Neuronal stem cell (in vitro differentiated cells): ENCODE measurements at regions not wholly inside any gene's neighbourhood (a gene's known extent, or its start where the extent isn't known, plus 50 kb on each side); places are given as distances from the start of the nearest gene placed in this dataset.
"Not testable (repeated sequence)": the region's sequence is repeated elsewhere in the genome, so short reads cannot be mapped to it uniquely, and the experiment has no call there.

Experiments
- DNase-seq: peaks from one replicate; pipeline ENCODE4 v3.0.0-alpha.2; 2013; ENCODE audit warnings: low spot score
- H2AFZ ChIP-seq: one replicate; pipeline ENCODE4 v1.6.1; 2013; ENCODE audit warnings: mild to moderate bottlenecking, low read length, inconsistent platforms
- H2AK5ac ChIP-seq: 2 replicates; pipeline ENCODE4 v1.6.1; 2013; ENCODE audit warnings: low read depth, mild to moderate bottlenecking, inconsistent platforms, low read length, moderate library complexity, mixed read lengths
- H2BK120ac ChIP-seq: 2 replicates; pipeline ENCODE4 v1.6.1; 2013; ENCODE audit warnings: low read depth, mild to moderate bottlenecking, inconsistent platforms, low read length, moderate library complexity, mixed read lengths
- H2BK12ac ChIP-seq: one replicate; pipeline ENCODE4 v1.6.1; 2013; ENCODE audit warnings: low read length, inconsistent platforms
- H2BK15ac ChIP-seq: 2 replicates; pipeline ENCODE4 v1.6.1; 2013; ENCODE audit warnings: mild to moderate bottlenecking, low read length, inconsistent platforms, mixed read lengths
- H2BK5ac ChIP-seq: one replicate; pipeline ENCODE4 v1.6.1; 2013; ENCODE audit warnings: inconsistent platforms, mild to moderate bottlenecking, low read length, moderate library complexity
- H3K14ac ChIP-seq: one replicate; pipeline ENCODE4 v1.6.1; 2013; ENCODE audit warnings: low read length, inconsistent platforms
- H3K18ac ChIP-seq: 2 replicates; pipeline ENCODE4 v1.6.1; 2013; ENCODE audit warnings: low read length, inconsistent platforms
- H3K23ac ChIP-seq: 2 replicates; pipeline ENCODE4 v1.6.1; 2013; ENCODE audit warnings: low read depth, mild to moderate bottlenecking, mixed read lengths, low read length, inconsistent platforms; ENCODE audit not compliant: poor library complexity
- H3K27ac ChIP-seq: replicated peaks from 3 replicates; pipeline ENCODE4 v1.5.1; 2013; ENCODE audit warnings: low read length, inconsistent platforms
- H3K27me3 ChIP-seq, 3 experiments: 2 replicates each; pipeline ENCODE4 v1.6.1; 2013; ENCODE audit warnings: low read length in 3 of 3, mild to moderate bottlenecking in 2 of 3, inconsistent platforms in 1 of 3, low read depth in 1 of 3, mixed read lengths in 1 of 3, moderate library complexity in 1 of 3; ENCODE audit not compliant: control insufficient read depth in 3 of 3, insufficient read depth in 3 of 3
- H3K36me3 ChIP-seq, 2 donors: replicated peaks in 1 of 2; 2 replicates each; pipeline ENCODE4 v1.6.1; 2013; ENCODE audit warnings: low read length in 2 of 2; ENCODE audit not compliant: control insufficient read depth in 2 of 2, insufficient read depth in 2 of 2
- H3K4ac ChIP-seq: 2 replicates; pipeline ENCODE4 v1.6.1; 2013; ENCODE audit warnings: inconsistent platforms, mild to moderate bottlenecking, low read length, moderate library complexity
- H3K4me1 ChIP-seq, 2 donors: 1 replicate in 1 of 2; 2 replicates in 1 of 2; pipeline ENCODE4 v1.6.1; 2013; ENCODE audit warnings: low read length in 2 of 2, low read depth in 1 of 2; ENCODE audit not compliant: control insufficient read depth in 2 of 2, insufficient read depth in 1 of 2
- H3K4me2 ChIP-seq: one replicate; pipeline ENCODE4 v1.6.1; 2013; ENCODE audit warnings: mild to moderate bottlenecking, low read length, inconsistent platforms; ENCODE audit not compliant: insufficient read depth, poor library complexity, severe bottlenecking
- H3K4me3 ChIP-seq, 2 donors: 2 replicates each; pipeline ENCODE4 v1.5.1; 2013; ENCODE audit warnings: low read length in 2 of 2, mild to moderate bottlenecking in 2 of 2, inconsistent platforms in 1 of 2, moderate library complexity in 1 of 2
- H3K79me1 ChIP-seq: one replicate; pipeline ENCODE4 v1.6.1; 2013; ENCODE audit warnings: low read depth, mild to moderate bottlenecking, inconsistent platforms, low read length, moderate library complexity
- H3K9ac ChIP-seq: one replicate; pipeline ENCODE4 v1.6.1; 2013; ENCODE audit warnings: mild to moderate bottlenecking, low read depth, low read length, inconsistent platforms; ENCODE audit not compliant: poor library complexity
- H3K9me3 ChIP-seq, 2 donors: replicated peaks in 1 of 2; 2 replicates each; pipeline versions ENCODE3 to v1.6.1; 2013; ENCODE audit warnings: low read length in 2 of 2, mild to moderate bottlenecking in 2 of 2, inconsistent platforms in 1 of 2, low read depth in 1 of 2, mixed read lengths in 1 of 2, moderate library complexity in 1 of 2; ENCODE audit not compliant: control insufficient read depth in 2 of 2, insufficient read depth in 1 of 2
- H4K8ac ChIP-seq: one replicate; pipeline ENCODE4 v1.6.1; 2013; ENCODE audit warnings: low read depth, mild to moderate bottlenecking, inconsistent platforms, low read length, moderate library complexity
- H4K91ac ChIP-seq: one replicate; pipeline ENCODE4 v1.6.1; 2013; ENCODE audit warnings: low read length, low read depth, mild to moderate bottlenecking, inconsistent platforms; ENCODE audit not compliant: poor library complexity
- WGBS, 2 donors: extraction: QIAGEN DNeasy Blood & Tissue Kit; methylation state at CpG; one replicate each; pipeline ENCODE4 v1.1.7; 2013; ENCODE audit warnings: missing lambda C conversion rate in 2 of 2, mixed read lengths in 1 of 2; ENCODE audit not compliant: insufficient read length in 2 of 2, insufficient replicate concordance in 1 of 2; ENCODE audit errors: extremely low coverage in 2 of 2; 5-methylcytosine and 5-hydroxymethylcytosine counted together

DNA sequence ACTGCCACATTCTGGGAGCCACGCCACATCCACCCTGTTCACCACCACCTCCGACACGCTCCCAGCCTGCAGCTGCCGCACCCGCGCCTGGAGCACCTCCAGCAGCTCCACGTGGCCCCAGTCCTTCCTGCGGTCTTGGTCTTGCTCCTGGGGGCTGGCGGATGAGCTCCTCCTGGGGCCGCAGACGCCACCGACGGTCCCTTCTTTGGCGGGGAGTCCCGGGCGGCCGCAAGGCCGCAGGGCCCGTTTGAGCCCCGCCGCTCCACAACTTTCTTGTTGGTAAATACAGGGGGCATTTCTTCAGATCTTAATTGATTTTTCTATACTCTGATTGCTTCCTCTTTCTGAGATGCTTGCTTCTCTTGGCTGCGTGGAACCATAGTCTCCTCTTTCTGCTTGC is 75.3 kb upstream of the MED13 start:
- Histone ChIP-seq H3K23ac (no peak overlapping the region), H3K4me3 (no peak overlapping the region), H4K91ac (no peak overlapping the region), H3K9ac (no peak overlapping the region), H4K8ac (no peak overlapping the region), H3K36me3 (no peaks in the 10 kb centered on the region), H2BK12ac (no peak overlapping the region), H3K14ac (no peak overlapping the region), H2AK5ac (no peak overlapping the region), H3K4me2 (no peak overlapping the region), H2BK5ac (no peak overlapping the region), H2BK15ac (no peak overlapping the region), H3K9me3 (no peaks in the 10 kb centered on the region), H3K27me3 (no peaks in the 10 kb centered on the region), H2AFZ (peak overlapping the region; percentile 61), H3K79me1 (no peaks in the 10 kb centered on the region), H3K4ac (no peak overlapping the region), H3K18ac (peak overlapping the region; percentile 57), H2BK120ac (no peak overlapping the region), H3K4me1 (peaks cover 0 to 2% of the 10 kb centered on the region in 2 donors), H3K27ac (no peak overlapping the region)
- DNase-seq, result no peak
- WGBS, 2 donors, result no CpG with 5 or more reads among the region's 22 CpGs

DNA sequence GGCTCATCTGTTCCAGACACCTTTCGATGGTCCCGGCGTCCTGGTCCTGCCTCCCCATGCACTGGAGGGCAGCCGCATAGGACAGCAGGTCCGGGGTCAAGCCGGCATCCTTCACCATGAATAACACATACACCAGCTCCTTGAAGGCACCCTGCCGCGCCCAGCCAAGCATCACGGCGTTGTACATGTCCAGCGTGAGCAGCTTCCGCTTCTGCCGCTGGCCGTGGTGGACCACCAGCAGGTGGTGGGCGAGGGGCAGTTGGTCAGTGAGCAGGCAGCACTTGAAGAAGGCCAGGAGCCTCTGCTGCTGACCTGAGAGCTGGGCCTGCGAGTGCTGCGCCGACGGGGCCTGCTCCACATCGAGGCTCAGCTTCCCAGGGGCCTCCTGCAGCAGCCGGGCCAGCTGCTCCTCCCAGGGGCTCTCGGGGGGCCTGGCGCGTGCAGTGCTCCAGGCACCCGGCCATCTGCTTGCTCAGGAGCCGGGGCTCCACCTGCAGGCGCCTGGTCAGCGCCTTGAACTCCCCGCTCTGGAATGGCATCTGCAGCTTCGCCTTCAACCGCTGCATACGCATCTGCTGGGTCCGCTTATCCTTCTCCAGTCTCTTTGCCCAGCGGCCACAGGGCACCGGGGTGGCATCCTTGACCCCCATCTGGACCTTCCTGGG is 74.7 kb upstream of the MED13 start:
- not testable (repeated sequence) for H2BK15ac ChIP-seq, H4K8ac ChIP-seq, H3K79me1 ChIP-seq, H3K36me3 ChIP-seq, H2AFZ ChIP-seq, H2BK120ac ChIP-seq, H2AK5ac ChIP-seq, H3K27ac ChIP-seq, H3K14ac ChIP-seq, H3K4me1 ChIP-seq, H2BK12ac ChIP-seq, H3K4me2 ChIP-seq, H3K4me3 ChIP-seq, H3K9me3 ChIP-seq, H3K4ac ChIP-seq, H4K91ac ChIP-seq, H3K23ac ChIP-seq, H3K27me3 ChIP-seq, DNase-seq, H3K9ac ChIP-seq, H2BK5ac ChIP-seq
- WGBS, 2 donors, result no CpG with 5 or more reads among the region's 35 CpGs
- peak overlapping the region; percentile 57 for H3K18ac ChIP-seq

DNA sequence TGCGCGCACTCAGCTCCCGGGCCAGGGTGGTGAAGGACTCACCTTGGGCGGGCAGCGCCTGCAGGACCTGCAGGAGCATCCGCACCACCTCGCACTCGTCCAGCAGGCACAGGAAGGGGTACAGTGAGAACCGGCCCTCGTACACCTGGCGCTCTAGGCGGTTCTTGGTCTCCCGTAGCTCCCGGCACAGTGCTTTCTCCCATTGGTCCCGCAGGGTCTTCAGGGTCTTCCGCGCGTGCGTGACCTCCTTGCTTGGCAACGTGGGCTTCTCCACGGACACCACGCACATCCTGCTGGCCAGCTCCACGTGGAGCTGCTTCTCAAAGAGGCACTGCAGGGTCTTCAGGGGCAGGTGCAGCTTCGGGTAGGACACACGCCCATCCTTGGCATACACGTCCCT is 74.1 kb upstream of the MED13 start:
- H4K91ac ChIP-seq, result no peak overlapping the region
- H3K9me3 ChIP-seq, result no peaks in the 10 kb centered on the region
- H2BK15ac ChIP-seq, result no peak overlapping the region
- H2BK12ac ChIP-seq, result no peak overlapping the region
- H3K4me3 ChIP-seq, result no peak overlapping the region
- no peak overlapping the region for H2AK5ac ChIP-seq
- WGBS, 2 donors, result no CpG with 5 or more reads among the region's 26 CpGs
- no peak overlapping the region for H3K4me2 ChIP-seq
- H2AFZ ChIP-seq, result no peak overlapping the region
- H3K4ac ChIP-seq, result no peak overlapping the region
- H3K9ac ChIP-seq, result no peak overlapping the region
- peak overlapping the region; percentile 92 for H4K8ac ChIP-seq
- H3K27me3 ChIP-seq, result no peaks in the 10 kb centered on the region
- no peaks in the 10 kb centered on the region for H3K36me3 ChIP-seq
- H3K4me1 ChIP-seq, result peaks cover 0 to 2% of the 10 kb centered on the region in 2 donors
- DNase-seq, result no peak
- no peak overlapping the region for H3K14ac ChIP-seq
- no peak overlapping the region for H2BK120ac ChIP-seq
- no peak overlapping the region for H3K23ac ChIP-seq
- no peak overlapping the region for H2BK5ac ChIP-seq
- H3K27ac ChIP-seq, result no peak overlapping the region
- H3K79me1 ChIP-seq, result no peaks in the 10 kb centered on the region
- H3K18ac ChIP-seq, result peak overlapping the region; percentile 57

DNA sequence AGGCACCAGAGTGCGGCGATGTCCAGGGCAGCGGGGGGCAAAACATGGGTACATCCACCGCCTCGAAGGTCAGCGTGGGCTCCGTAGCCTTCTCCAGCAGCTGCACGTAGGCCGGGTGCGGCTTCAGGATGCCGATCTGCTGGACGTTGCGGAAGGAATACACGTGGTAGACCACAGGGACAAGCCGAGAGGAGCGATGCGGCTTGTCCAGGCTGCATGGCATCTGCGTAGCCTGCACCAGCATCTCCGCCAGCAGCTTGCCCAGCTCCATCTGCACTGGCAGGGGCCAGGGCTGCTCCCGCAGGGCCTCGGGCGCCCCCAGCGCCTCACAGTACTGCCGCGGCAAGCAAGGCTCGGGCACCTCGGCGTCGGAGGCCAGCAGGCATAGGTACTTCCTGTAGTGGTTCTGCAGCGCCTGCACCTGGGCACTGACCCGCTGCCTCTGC is 73.6 kb upstream of the MED13 start:
- not testable (repeated sequence) for H2BK5ac ChIP-seq, H2AFZ ChIP-seq, H3K9me3 ChIP-seq, H3K23ac ChIP-seq, H3K14ac ChIP-seq, H4K91ac ChIP-seq, H3K79me1 ChIP-seq, H2BK120ac ChIP-seq, H3K27me3 ChIP-seq, H2BK15ac ChIP-seq, H3K9ac ChIP-seq, H3K4me2 ChIP-seq, H3K4me3 ChIP-seq, DNase-seq, H4K8ac ChIP-seq, H2BK12ac ChIP-seq, H3K4me1 ChIP-seq, H3K27ac ChIP-seq, H3K4ac ChIP-seq, H3K36me3 ChIP-seq, H2AK5ac ChIP-seq
- no CpG with 5 or more reads among the region's 31 CpGs for WGBS, 2 donors
- H3K18ac ChIP-seq, result peak overlapping the region; percentile 71
